MM.1S (cell line): ENCODE measurements at regions not wholly inside any gene's neighbourhood (a gene's known extent, or its start where the extent isn't known, plus 50 kb on each side); places are given as distances from the start of the nearest gene placed in this dataset.

ENCODE experiments used
- DNase-seq: peaks from one replicate; pipeline ENCODE4 v3.0.0-alpha.2; 2015
- H2AFZ ChIP-seq: fragments of 300-600 bp; sonication (generic); 2 replicates; pipeline ENCODE4 v1.6.0; 2016; ENCODE audit warnings: antibody characterized with exemption, low read length
- H3F3A ChIP-seq: fragments of 300-600 bp; sonication (generic); 2 replicates; pipeline ENCODE4 v1.6.1; 2016; ENCODE audit warnings: mild to moderate bottlenecking, antibody characterized with exemption, low read length, moderate library complexity, mixed read lengths; ENCODE audit not compliant: insufficient read depth
- H3K27ac ChIP-seq: fragments of 300-600 bp; sonication (generic); 2 replicates; pipeline ENCODE4 v1.5.1; 2016; ENCODE audit warnings: mild to moderate bottlenecking, low read length
- H3K27me3 ChIP-seq: fragments of 300-600 bp; sonication (generic); replicated peaks from 2 replicates; pipeline ENCODE4 v1.6.0; 2016; ENCODE audit warnings: low read length; ENCODE audit not compliant: insufficient read depth
- H3K36me3 ChIP-seq: fragments of 300-600 bp; sonication (generic); replicated peaks from 2 replicates; pipeline ENCODE4 v1.6.1; 2016; ENCODE audit warnings: mild to moderate bottlenecking, low read length, mixed read lengths; ENCODE audit not compliant: insufficient read depth
- H3K4me1 ChIP-seq: fragments of 300-600 bp; sonication (generic); 2 replicates; pipeline ENCODE4 v1.6.1; 2016; ENCODE audit warnings: low read length, mixed read lengths
- H3K4me2 ChIP-seq: fragments of 300-600 bp; sonication (generic); 2 replicates; pipeline ENCODE4 v1.6.0; 2016; ENCODE audit warnings: low read depth, low read length
- H3K4me3 ChIP-seq: fragments of 300-600 bp; sonication (generic); 2 replicates; pipeline ENCODE4 v1.5.1; 2016; ENCODE audit warnings: low read length, mixed read lengths
- H3K79me2 ChIP-seq: fragments of 300-600 bp; sonication (generic); 2 replicates; pipeline ENCODE4 v1.6.1; 2016; ENCODE audit warnings: mixed run types, low read length, mixed read lengths
- H3K9ac ChIP-seq: fragments of 300-600 bp; sonication (generic); 2 replicates; pipeline ENCODE4 v1.6.1; 2016; ENCODE audit warnings: low read length, mixed read lengths
- H3K9me2 ChIP-seq: fragments of 300-600 bp; sonication (generic); replicated peaks from 2 replicates; pipeline ENCODE4 v1.6.1; 2016; ENCODE audit warnings: mild to moderate bottlenecking, low read length, mixed read lengths; ENCODE audit not compliant: insufficient read depth
- H3K9me3 ChIP-seq: fragments of 300-600 bp; sonication (generic); replicated peaks from 2 replicates; pipeline ENCODE4 v1.6.1; 2016; ENCODE audit warnings: mild to moderate bottlenecking, low read length, mixed read lengths; ENCODE audit not compliant: insufficient read depth
- H4K20me1 ChIP-seq: fragments of 300-600 bp; sonication (generic); 2 replicates; pipeline ENCODE4 v1.6.1; 2016; ENCODE audit warnings: mild to moderate bottlenecking, low read length, moderate library complexity, mixed read lengths; ENCODE audit not compliant: insufficient read depth
- CTCF ChIP-seq: fragments of 300-600 bp; sonication (generic); IDR thresholded peaks from 2 replicates; pipeline ENCODE4 v1.5.1; 2016; ENCODE audit warnings: antibody characterized with exemption, low read length, mixed read lengths
- EZH2 ChIP-seq: fragments of 300-600 bp; sonication (generic); optimal IDR thresholded peaks from 2 replicates; pipeline ENCODE3; 2017; ENCODE audit warnings: low read depth, mild to moderate bottlenecking, antibody characterized with exemption, low read length, mixed read lengths
- EZH2phosphoT487 ChIP-seq: fragments of 300-600 bp; sonication (generic); IDR thresholded peaks from 2 replicates; pipeline ENCODE4 v1.6.1; 2018; ENCODE audit warnings: antibody characterized with exemption, low read length

GRCh38 chr3:181384970-181385369 is 326.8 kb upstream of the SOX2 start:
- Histone ChIP-seq H3K9me2 (no peaks in the 10 kb centered on the region), H3K9ac (no peak overlapping the region), H3K9me3 (no peaks in the 10 kb centered on the region), H3K4me3 (no peak overlapping the region), H2AFZ (no peak overlapping the region), H3K36me3 (no peaks in the 10 kb centered on the region), H4K20me1 (no peaks in the 10 kb centered on the region), H3K79me2 (no peaks in the 10 kb centered on the region), H3F3A (no peaks in the 10 kb centered on the region), H3K4me1 (no peaks in the 10 kb centered on the region), H3K4me2 (no peak overlapping the region), H3K27me3 (no peaks in the 10 kb centered on the region), H3K27ac (no peak overlapping the region)
- DNase-seq = no peak
- TF ChIP-seq CTCF (no peak), EZH2 (no peak), EZH2phosphoT487 (no peak)

GRCh38 chr3:181383760-181384159 is 328.0 kb upstream of the SOX2 start:
- Histone ChIP-seq H3K36me3 (no peaks in the 10 kb centered on the region), H3K4me1 (no peaks in the 10 kb centered on the region), H3K4me3 (no peak overlapping the region), H3K79me2 (no peaks in the 10 kb centered on the region), H3K9me3 (no peaks in the 10 kb centered on the region), H2AFZ (no peak overlapping the region), H3K27ac (no peak overlapping the region), H3K27me3 (no peaks in the 10 kb centered on the region), H3K9me2 (no peaks in the 10 kb centered on the region), H3F3A (no peaks in the 10 kb centered on the region), H3K9ac (no peak overlapping the region), H3K4me2 (no peak overlapping the region), H4K20me1 (no peaks in the 10 kb centered on the region)
- TF ChIP-seq EZH2 (no peak), CTCF (no peak), EZH2phosphoT487 (no peak)
- DNase-seq = no peak

- no peak overlapping the region for H3K9ac ChIP-seq
- H3F3A ChIP-seq = no peaks in the 10 kb centered on the region
- H3K79me2 ChIP-seq = no peaks in the 10 kb centered on the region
- H3K4me3 ChIP-seq = no peak overlapping the region
- H3K9me3 ChIP-seq = no peaks in the 10 kb centered on the region
- no peak overlapping the region for H3K27ac ChIP-seq
- DNase-seq = no peak
- H4K20me1 ChIP-seq = no peaks in the 10 kb centered on the region
- no peak overlapping the region for H3K4me2 ChIP-seq
- no peaks in the 10 kb centered on the region for H3K27me3 ChIP-seq
- H2AFZ ChIP-seq = no peak overlapping the region
- no peaks in the 10 kb centered on the region for H3K4me1 ChIP-seq
- no peak for TF ChIP-seq EZH2phosphoT487
- no peak for TF ChIP-seq CTCF
- TF ChIP-seq EZH2 = no peak
- H3K36me3 ChIP-seq = no peaks in the 10 kb centered on the region
- H3K9me2 ChIP-seq = no peaks in the 10 kb centered on the region
Observed at GRCh38 chr3:181383201-181383600, 328.5 kb upstream of the SOX2 start.

- Histone ChIP-seq H3K79me2 (no peaks in the 10 kb centered on the region), H4K20me1 (no peaks in the 10 kb centered on the region), H2AFZ (no peak overlapping the region), H3K9me2 (no peaks in the 10 kb centered on the region), H3K27ac (no peak overlapping the region), H3K4me1 (no peaks in the 10 kb centered on the region), H3K36me3 (no peaks in the 10 kb centered on the region), H3K27me3 (no peaks in the 10 kb centered on the region), H3K4me2 (no peak overlapping the region), H3F3A (no peaks in the 10 kb centered on the region), H3K9ac (no peak overlapping the region), H3K9me3 (no peaks in the 10 kb centered on the region), H3K4me3 (no peak overlapping the region)
- no peak for TF ChIP-seq EZH2
- TF ChIP-seq CTCF = no peak
- TF ChIP-seq EZH2phosphoT487 = no peak
- no peak for DNase-seq
Observed at GRCh38 chr3:181382656-181383055, 329.1 kb upstream of the SOX2 start.
